GM23338 (cell line): ENCODE measurements at regions not wholly inside any gene's neighbourhood (a gene's known extent, or its start where the extent isn't known, plus 50 kb on each side); places are given as distances from the start of the nearest gene placed in this dataset.

Source experiments
- ATAC-seq: fragments of 200-7000 bp; cut with Tn5 transposase; 3 replicates; pipeline ENCODE4 v1.9.1; 2020
- DNase-seq: peaks from one replicate; pipeline ENCODE4 v3.0.0-alpha.2; 2015; ENCODE audit warnings: low spot score
- H2AFZ ChIP-seq: fragments of 200-600 bp; sonication (generic); 2 replicates; pipeline ENCODE4 v1.8.0; 2016; ENCODE audit warnings: antibody characterized with exemption, mild to moderate bottlenecking, moderate library complexity
- H3F3A ChIP-seq: fragments of 200-600 bp; sonication (generic); replicated peaks from 2 replicates; pipeline ENCODE4 v1.8.0; 2017; ENCODE audit warnings: antibody characterized with exemption, mixed run types, low read depth
- H3K27ac ChIP-seq: fragments of 200-600 bp; sonication (generic); 2 replicates; pipeline ENCODE4 v1.6.1; 2016; ENCODE audit warnings: low read depth
- H3K27me3 ChIP-seq: fragments of 200-600 bp; sonication (generic); 2 replicates; pipeline ENCODE4 v1.8.0; 2016; ENCODE audit warnings: mild to moderate bottlenecking, mixed run types, moderate library complexity; ENCODE audit not compliant: insufficient read depth
- H3K36me3 ChIP-seq: fragments of 200-600 bp; sonication (generic); 2 replicates; pipeline ENCODE4 v1.8.0; 2016; ENCODE audit warnings: mild to moderate bottlenecking; ENCODE audit not compliant: insufficient read depth
- H3K4me1 ChIP-seq: fragments of 200-600 bp; sonication (generic); 2 replicates; pipeline ENCODE4 v1.8.0; 2016; ENCODE audit warnings: mild to moderate bottlenecking, moderate library complexity; ENCODE audit not compliant: insufficient read depth
- H3K4me2 ChIP-seq: fragments of 200-600 bp; sonication (generic); 2 replicates; pipeline ENCODE4 v1.7.1; 2017; ENCODE audit warnings: mixed run types
- H3K4me3 ChIP-seq: fragments of 200-600 bp; sonication (generic); 2 replicates; pipeline ENCODE4 v1.6.1; 2016; ENCODE audit warnings: mixed run types
- H3K79me2 ChIP-seq: fragments of 200-600 bp; sonication (generic); replicated peaks from 2 replicates; pipeline ENCODE4 v1.8.0; 2017; ENCODE audit warnings: mild to moderate bottlenecking; ENCODE audit not compliant: insufficient read depth
- H3K9me2 ChIP-seq: fragments of 200-600 bp; sonication (generic); 2 replicates; pipeline ENCODE4 v1.8.0; 2017; ENCODE audit not compliant: insufficient read depth
- H4K20me1 ChIP-seq: fragments of 200-600 bp; sonication (generic); replicated peaks from 2 replicates; pipeline ENCODE4 v1.8.0; 2017; ENCODE audit warnings: mild to moderate bottlenecking; ENCODE audit not compliant: insufficient read depth
- H3K27ac Mint-ChIP-seq: 2 replicates; pipeline ENCODE4 v1.8.0; 2020; ENCODE audit warnings: inconsistent platforms, mild to moderate bottlenecking, moderate library complexity, mixed read lengths
- H3K27me3 Mint-ChIP-seq: 3 replicates; pipeline ENCODE4 v1.8.0; 2022; ENCODE audit warnings: low read depth, mild to moderate bottlenecking, moderate library complexity, mixed read lengths, inconsistent platforms; ENCODE audit not compliant: insufficient read depth, poor library complexity
- H3K36me3 Mint-ChIP-seq: 3 replicates; pipeline ENCODE4 v1.8.0; 2021; ENCODE audit warnings: low read depth, mild to moderate bottlenecking, inconsistent platforms, moderate library complexity, mixed read lengths
- H3K4me1 Mint-ChIP-seq: 3 replicates; pipeline ENCODE4 v1.8.0; 2020; ENCODE audit warnings: mild to moderate bottlenecking, inconsistent platforms, mixed read lengths
- H3K4me3 Mint-ChIP-seq: 3 replicates; pipeline ENCODE4 v1.8.0; 2021; ENCODE audit warnings: moderate library complexity, mild to moderate bottlenecking, inconsistent platforms, mixed read lengths
- H3K9me3 Mint-ChIP-seq: 3 replicates; pipeline ENCODE4 v1.8.0; 2020; ENCODE audit warnings: moderate library complexity, mild to moderate bottlenecking, inconsistent platforms, mixed read lengths
- CREB1 ChIP-seq: fragments of 250-450 bp; sonication (Bioruptor Pico); IDR thresholded peaks from 2 replicates; pipeline ENCODE4 v1.5.0; 2020; ENCODE audit warnings: low read depth, mild to moderate bottlenecking, moderate library complexity
- CTCF ChIP-seq, 2 experiments: fragments of 200-600 bp in 1 of 2; sonication (generic) in 1 of 2; conservative IDR thresholded peaks; 2 replicates each; pipeline versions ENCODE4 v1.5.1 to v1.6.1; 2016 to 2017; ENCODE audit warnings: antibody characterized with exemption in 2 of 2, low read depth in 2 of 2, mild to moderate bottlenecking in 2 of 2, moderate library complexity in 1 of 2
- ETS1 ChIP-seq: IDR thresholded peaks from 2 replicates; pipeline ENCODE4 v1.6.1; 2016; ENCODE audit warnings: antibody characterized with exemption
- EZH2 ChIP-seq: fragments of 200-600 bp; sonication (generic); IDR thresholded peaks from one replicate; pipeline ENCODE4 v1.8.0; 2017; ENCODE audit warnings: antibody characterized with exemption, mild to moderate bottlenecking, low read depth; ENCODE audit not compliant: unreplicated experiment
- EZH2phosphoT487 ChIP-seq: fragments of 200-600 bp; sonication (generic); IDR thresholded peaks from one replicate; pipeline ENCODE4 v1.8.1; 2018; ENCODE audit warnings: antibody characterized with exemption; ENCODE audit not compliant: unreplicated experiment
- NANOG ChIP-seq: IDR thresholded peaks from 2 replicates; pipeline ENCODE4 v1.6.1; 2016; ENCODE audit warnings: antibody characterized with exemption, borderline replicate concordance
- POLR2AphosphoS5 ChIP-seq: IDR thresholded peaks from 2 replicates; pipeline ENCODE4 v1.6.1; 2016; ENCODE audit warnings: antibody characterized with exemption, low read depth
- STAT1 ChIP-seq: IDR thresholded peaks from one replicate; pipeline ENCODE4 v1.6.1; 2016; ENCODE audit warnings: antibody characterized with exemption; ENCODE audit not compliant: unreplicated experiment
- ZNF114 ChIP-seq: fragments of 250-450 bp; sonication (Bioruptor Pico); IDR thresholded peaks from 2 replicates; pipeline ENCODE4 v1.5.0; 2020; ENCODE audit warnings: mild to moderate bottlenecking, moderate library complexity
- ZNF331 ChIP-seq: fragments of 250-450 bp; sonication (Bioruptor Pico); IDR thresholded peaks from 2 replicates; pipeline ENCODE4 v1.5.0; 2020; ENCODE audit warnings: low read depth, mild to moderate bottlenecking, moderate library complexity
- ZNF462 ChIP-seq: fragments of 250-450 bp; sonication (Bioruptor Pico); IDR thresholded peaks from 2 replicates; pipeline ENCODE4 v1.5.0; 2020; ENCODE audit warnings: mild to moderate bottlenecking, moderate library complexity

- TF ChIP-seq CTCF (conservative IDR thresholded peaks at IDR 0.05; ENCODE audit: low read depth in 2 of 2) (no peak), CREB1 (CRISPR knock-in tag) (no peak), ZNF114 (CRISPR knock-in tag) (no peak), ZNF331 (CRISPR knock-in tag) (no peak), ETS1 (no peak)
Observed at GRCh38 chr4:128601991-128602695, 207.4 kb upstream of the JADE1 start (continued).

- Histone ChIP-seq H3K4me1 (peaks cover 20% of the 10 kb centered on the region), H2AFZ (peak overlapping the region; percentile 96), H3K9me2 (no peaks in the 10 kb centered on the region), H3K27me3 (no peaks in the 10 kb centered on the region), H3F3A (no peaks in the 10 kb centered on the region), H4K20me1 (no peaks in the 10 kb centered on the region), H3K27ac (peak overlapping the region; percentile 63; the same call in 1 of the 2 replicates), H3K36me3 (no peaks in the 10 kb centered on the region; the same call in 1 of the 2 replicates), H3K4me3 (no peak overlapping the region), H3K79me2 (no peaks in the 10 kb centered on the region), H3K4me2 (no peak overlapping the region)
- Mint-ChIP-seq H3K4me1 (peaks cover 27% of the 10 kb centered on the region), H3K4me3 (no peak overlapping the region), H3K9me3 (no peaks in the 10 kb centered on the region; the same call in 2 of the 3 replicates), H3K27me3 (no peaks in the 10 kb centered on the region), H3K27ac (peak overlapping the region; percentile 88), H3K36me3 (peaks cover 3% of the 10 kb centered on the region; the same call in 2 of the 3 replicates)
- DNase-seq (no peak), ATAC-seq (no peak; the same call in 1 of the 3 replicates)
- TF ChIP-seq STAT1 = no peak
- TF ChIP-seq ZNF462 (CRISPR knock-in tag) = no peak
- no peak for TF ChIP-seq EZH2phosphoT487
- no peak for TF ChIP-seq NANOG
- no peak for TF ChIP-seq ZNF114 (CRISPR knock-in tag)
- TF ChIP-seq POLR2AphosphoS5 = no peak
- TF ChIP-seq EZH2 = no peak
Observed at GRCh38 chr4:128600996-128601871, 208.3 kb upstream of the JADE1 start.
